Activated CD8-positive, alpha-beta T cell treated with anti-CD3 and anti-CD28 coated beads, Interleukin-2, amount 10 ng/mL, durations not matched to agents 7 days and 5 days (primary cell): ENCODE measurements at regions not wholly inside any gene's neighbourhood (a gene's known extent, or its start where the extent isn't known, plus 50 kb on each side); places are given as distances from the start of the nearest gene placed in this dataset.

Source experiments
- ATAC-seq: fragments of 150-1000 bp; cut with Tn5 transposase; one replicate; pipeline ENCODE4 v1.10.0; 2021; ENCODE audit warnings: moderate library complexity
- CTCF ChIA-PET: fragments of 350-600 bp; sonication (Branson Sonifier 250); formaldehyde crosslinking; loops from one replicate; lab custom pipeline; 2021; ENCODE audit warnings: antibody characterized with exemption; lab: Charles Lee
- POLR2A ChIA-PET: fragments of 350-600 bp; sonication (Branson Sonifier 250); formaldehyde crosslinking; loops from one replicate; lab custom pipeline; 2021; ENCODE audit warnings: antibody characterized with exemption; lab: Charles Lee
- DNase-seq: peaks from one replicate; pipeline ENCODE4 v3.0.0-alpha.2; 2020
- H3K27ac Mint-ChIP-seq: one replicate; pipeline ENCODE4 v1.8.0; 2021; ENCODE audit warnings: mild to moderate bottlenecking, mixed read lengths
- H3K27me3 Mint-ChIP-seq: one replicate; pipeline ENCODE4 v1.8.0; 2021; ENCODE audit warnings: low read depth, mixed read lengths
- H3K36me3 Mint-ChIP-seq: one replicate; pipeline ENCODE4 v1.8.0; 2021; ENCODE audit warnings: low read depth, mixed read lengths
- H3K4me1 Mint-ChIP-seq: one replicate; pipeline ENCODE4 v1.8.0; 2021; ENCODE audit warnings: low read depth, mixed read lengths
- H3K4me3 Mint-ChIP-seq: one replicate; pipeline ENCODE4 v1.8.0; 2021; ENCODE audit warnings: mild to moderate bottlenecking, mixed read lengths
- H3K9me3 Mint-ChIP-seq: one replicate; pipeline ENCODE4 v1.8.0; 2022; ENCODE audit warnings: mixed read lengths; ENCODE audit not compliant: insufficient read depth

GRCh38 chr2:153222231-153223165 is 256.1 kb downstream of the RPRM start:
- CTCF ChIA-PET = no interaction called here
- POLR2A ChIA-PET = no interaction called here
- no peaks in the 10 kb centered on the region for H3K27me3 Mint-ChIP-seq
- no peak overlapping the region for H3K27ac Mint-ChIP-seq
- DNase-seq (no peak), ATAC-seq (no peak)
- peaks cover 3% of the 10 kb centered on the region for H3K9me3 Mint-ChIP-seq
- no peak overlapping the region for H3K4me3 Mint-ChIP-seq
- H3K36me3 Mint-ChIP-seq = no peaks in the 10 kb centered on the region
- H3K4me1 Mint-ChIP-seq = no peaks in the 10 kb centered on the region

- Mint-ChIP-seq H3K9me3 (peaks cover 3% of the 10 kb centered on the region), H3K4me1 (no peaks in the 10 kb centered on the region), H3K27me3 (no peaks in the 10 kb centered on the region), H3K27ac (no peak overlapping the region), H3K36me3 (no peaks in the 10 kb centered on the region), H3K4me3 (no peak overlapping the region)
- DNase-seq (no peak), ATAC-seq (no peak)
- ChIA-PET POLR2A (no interaction called here), CTCF (no interaction called here)
Observed at GRCh38 chr2:153221506-153221905, 257.1 kb downstream of the RPRM start.

- Mint-ChIP-seq H3K4me1 (no peaks in the 10 kb centered on the region), H3K9me3 (peaks cover 3% of the 10 kb centered on the region), H3K4me3 (no peak overlapping the region), H3K27ac (no peak overlapping the region), H3K36me3 (no peaks in the 10 kb centered on the region), H3K27me3 (no peaks in the 10 kb centered on the region)
- ATAC-seq (no peak), DNase-seq (no peak)
- ChIA-PET CTCF (no interaction called here), POLR2A (no interaction called here)
Observed at GRCh38 chr2:153221087-153221486, 257.5 kb downstream of the RPRM start.

- no peak overlapping the region for H3K4me3 Mint-ChIP-seq
- no peaks in the 10 kb centered on the region for H3K36me3 Mint-ChIP-seq
Observed at GRCh38 chr2:153218851-153219250, 259.7 kb downstream of the RPRM start.

GRCh38 chr2:153214337-153214736 is 264.2 kb downstream of the RPRM start:
- H3K4me1 Mint-ChIP-seq = no peaks in the 10 kb centered on the region
- ChIA-PET CTCF (no interaction called here), POLR2A (no interaction called here)
- no peaks in the 10 kb centered on the region for H3K9me3 Mint-ChIP-seq
- H3K27me3 Mint-ChIP-seq = no peaks in the 10 kb centered on the region
- no peak for ATAC-seq
- DNase-seq = no peak
- H3K27ac Mint-ChIP-seq = no peak overlapping the region
- no peaks in the 10 kb centered on the region for H3K36me3 Mint-ChIP-seq
- no peak overlapping the region for H3K4me3 Mint-ChIP-seq

More at GRCh38 chr2:153218851-153219250, 259.7 kb downstream of the RPRM start:
- POLR2A ChIA-PET = no interaction called here
- H3K4me1 Mint-ChIP-seq = no peaks in the 10 kb centered on the region
- no peak for DNase-seq
- H3K27ac Mint-ChIP-seq = no peak overlapping the region
- CTCF ChIA-PET = no interaction called here
- no peaks in the 10 kb centered on the region for H3K27me3 Mint-ChIP-seq
- H3K9me3 Mint-ChIP-seq = peaks cover under 1% of the 10 kb centered on the region
- ATAC-seq = no peak

GRCh38 chr2:153213022-153213421 is 265.5 kb downstream of the RPRM start:
- CTCF ChIA-PET = no interaction called here
- H3K9me3 Mint-ChIP-seq = no peaks in the 10 kb centered on the region
- H3K4me1 Mint-ChIP-seq = no peaks in the 10 kb centered on the region
- ATAC-seq (no peak), DNase-seq (no peak)
- no peaks in the 10 kb centered on the region for H3K27me3 Mint-ChIP-seq
- POLR2A ChIA-PET = no interaction called here
- H3K27ac Mint-ChIP-seq = no peak overlapping the region
- H3K36me3 Mint-ChIP-seq = no peaks in the 10 kb centered on the region
- H3K4me3 Mint-ChIP-seq = no peak overlapping the region

GRCh38 chr2:153197402-153198386 is 280.9 kb downstream of the RPRM start:
- H3K4me3 Mint-ChIP-seq = no peak overlapping the region
- POLR2A ChIA-PET = no interaction called here
- H3K27me3 Mint-ChIP-seq = no peaks in the 10 kb centered on the region
- peaks cover 3% of the 10 kb centered on the region for H3K9me3 Mint-ChIP-seq
- ATAC-seq (no peak), DNase-seq (no peak)
- H3K27ac Mint-ChIP-seq = no peak overlapping the region
- CTCF ChIA-PET = no interaction called here
- no peaks in the 10 kb centered on the region for H3K36me3 Mint-ChIP-seq
- H3K4me1 Mint-ChIP-seq = no peaks in the 10 kb centered on the region

GRCh38 chr2:153196378-153197058 is 282.0 kb downstream of the RPRM start:
- ATAC-seq = no peak
- no peaks in the 10 kb centered on the region for H3K4me1 Mint-ChIP-seq
- no peak overlapping the region for H3K4me3 Mint-ChIP-seq
- CTCF ChIA-PET = no interaction called here
- H3K27ac Mint-ChIP-seq = no peak overlapping the region
- no peaks in the 10 kb centered on the region for H3K27me3 Mint-ChIP-seq
- DNase-seq = no peak
- POLR2A ChIA-PET = no interaction called here
- no peaks in the 10 kb centered on the region for H3K36me3 Mint-ChIP-seq
- peaks cover 3% of the 10 kb centered on the region for H3K9me3 Mint-ChIP-seq

GRCh38 chr2:153195342-153195741 is 283.2 kb downstream of the RPRM start:
- H3K9me3 Mint-ChIP-seq = peaks cover 3% of the 10 kb centered on the region
- DNase-seq (no peak), ATAC-seq (no peak)
- no peaks in the 10 kb centered on the region for H3K27me3 Mint-ChIP-seq
- no peak overlapping the region for H3K27ac Mint-ChIP-seq
- H3K4me1 Mint-ChIP-seq = no peaks in the 10 kb centered on the region
- CTCF ChIA-PET = no interaction called here
- POLR2A ChIA-PET = no interaction called here
- no peaks in the 10 kb centered on the region for H3K36me3 Mint-ChIP-seq
- no peak overlapping the region for H3K4me3 Mint-ChIP-seq

- no peaks in the 10 kb centered on the region for H3K36me3 Mint-ChIP-seq
- no peak overlapping the region for H3K27ac Mint-ChIP-seq
- ATAC-seq (no peak), DNase-seq (no peak)
- H3K4me1 Mint-ChIP-seq = no peaks in the 10 kb centered on the region
- no peaks in the 10 kb centered on the region for H3K9me3 Mint-ChIP-seq
- POLR2A ChIA-PET = no interaction called here
- CTCF ChIA-PET = no interaction called here
- H3K27me3 Mint-ChIP-seq = no peaks in the 10 kb centered on the region
- no peak overlapping the region for H3K4me3 Mint-ChIP-seq
Observed at GRCh38 chr2:153189091-153189888, 289.3 kb downstream of the RPRM start.

GRCh38 chr2:153179808-153180207 is 298.8 kb downstream of the RPRM start:
- ATAC-seq (no peak), DNase-seq (no peak)
- Mint-ChIP-seq H3K36me3 (no peaks in the 10 kb centered on the region), H3K27me3 (no peaks in the 10 kb centered on the region), H3K4me3 (no peak overlapping the region), H3K9me3 (no peaks in the 10 kb centered on the region), H3K4me1 (no peaks in the 10 kb centered on the region), H3K27ac (no peak overlapping the region)
- ChIA-PET POLR2A (no interaction called here), CTCF (no interaction called here)
